Breast epithelium (tissue), 4 donors: ENCODE measurements at regions not wholly inside any gene's neighbourhood (a gene's known extent, or its start where the extent isn't known, plus 50 kb on each side); places are given as distances from the start of the nearest gene placed in this dataset.

ENCODE experiments used
- DNase-seq, 2 donors: peaks; one replicate each; pipeline ENCODE4 v3.0.0-alpha.2; 2019; ENCODE audit warnings: low spot score in 2 of 2
- H3K27ac ChIP-seq, 2 donors: fragments of 200-600 bp; sonication (generic) in 1 of 2; one replicate each; pipeline ENCODE4 v1.5.1; 2016 to 2019; ENCODE audit warnings: mild to moderate bottlenecking in 1 of 2
- H3K27me3 ChIP-seq, 2 donors: fragments of 200-600 bp; sonication (generic) in 1 of 2; one replicate each; pipeline versions ENCODE4 v1.5.1 to v1.6.0; 2017 to 2019; ENCODE audit warnings: control low read depth in 1 of 2, mild to moderate bottlenecking in 1 of 2
- H3K36me3 ChIP-seq: fragments of 200-600 bp; one replicate; pipeline ENCODE4 v1.5.1; 2019
- H3K4me1 ChIP-seq, 2 donors: fragments of 200-600 bp; sonication (generic); one replicate each; pipeline ENCODE4 v1.5.1; 2016 to 2019; ENCODE audit warnings: control low read depth in 1 of 2
- H3K4me3 ChIP-seq, 3 donors: fragments of 200-600 bp; sonication (generic); 1 replicate in 2 of 3; 2 replicates in 1 of 3; pipeline ENCODE4 v1.5.1; 2016 to 2019; ENCODE audit warnings: mild to moderate bottlenecking in 3 of 3, moderate library complexity in 2 of 3
- H3K9me3 ChIP-seq, 2 donors: fragments of 200-600 bp; sonication (generic) in 1 of 2; one replicate each; pipeline ENCODE4 v1.5.1; 2016 to 2019; ENCODE audit warnings: control low read depth in 1 of 2
- POLR2A ChIP-seq: fragments of 450-650 bp; IDR thresholded peaks from one replicate; pipeline ENCODE4 v1.6.1; 2016; ENCODE audit warnings: antibody characterized with exemption, mild to moderate bottlenecking, moderate library complexity
- POLR2AphosphoS5 ChIP-seq, 3 donors: sonication (generic); formaldehyde crosslinking; IDR thresholded peaks; one replicate each; pipeline ENCODE4 v1.6.1; 2017; ENCODE audit warnings: antibody characterized with exemption in 3 of 3
- intact Hi-C: fragments of 100-400 bp; cut with DNase I; formaldehyde crosslinking; loops from one replicate; pipeline ENCODE4 v1.15.1; 2023; ENCODE audit warnings: low total_unique reads
- TF ChIP-seq, protein P1 (sequence below), 3 donors: fragments of 450-650 bp; IDR thresholded peaks; one replicate each; pipeline ENCODE4 v1.5.1; 2016 to 2017; ENCODE audit warnings: antibody characterized with exemption in 3 of 3, mild to moderate bottlenecking in 3 of 3, moderate library complexity in 3 of 3

DNA sequence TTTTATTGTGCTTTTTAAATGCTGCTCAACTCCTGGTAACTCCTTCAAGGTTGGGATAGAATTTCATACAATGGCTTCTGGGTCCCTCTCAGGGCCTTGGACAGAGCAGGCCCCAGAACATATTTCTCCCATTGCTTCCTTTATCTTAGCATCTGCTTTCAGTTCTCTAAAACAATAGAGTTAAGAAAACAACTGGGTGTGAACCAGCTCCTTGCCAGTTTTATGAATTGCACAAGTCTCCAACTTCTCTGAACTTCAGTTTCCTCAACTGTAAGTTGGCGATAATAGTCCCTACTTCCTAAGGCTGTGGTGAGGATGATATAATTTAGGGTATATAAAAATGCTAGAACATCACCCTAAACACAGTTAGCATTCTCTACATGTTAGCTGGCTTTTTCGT lies 77.0 kb upstream of the INHBA start:
- H3K4me1 ChIP-seq: no peaks in the 10 kb centered on the region
- H3K36me3 ChIP-seq: no peaks in the 10 kb centered on the region
- no peak overlapping the region for H3K4me3 ChIP-seq
- H3K9me3 ChIP-seq: no peaks in the 10 kb centered on the region
- no peaks in the 10 kb centered on the region for H3K27me3 ChIP-seq
- no peak for DNase-seq
- TF ChIP-seq POLR2AphosphoS5 (IDR thresholded peaks at IDR 0.05) (no peak), POLR2A (no peak)
- intact Hi-C loops: no loop called here
- no peak overlapping the region for H3K27ac ChIP-seq

DNA sequence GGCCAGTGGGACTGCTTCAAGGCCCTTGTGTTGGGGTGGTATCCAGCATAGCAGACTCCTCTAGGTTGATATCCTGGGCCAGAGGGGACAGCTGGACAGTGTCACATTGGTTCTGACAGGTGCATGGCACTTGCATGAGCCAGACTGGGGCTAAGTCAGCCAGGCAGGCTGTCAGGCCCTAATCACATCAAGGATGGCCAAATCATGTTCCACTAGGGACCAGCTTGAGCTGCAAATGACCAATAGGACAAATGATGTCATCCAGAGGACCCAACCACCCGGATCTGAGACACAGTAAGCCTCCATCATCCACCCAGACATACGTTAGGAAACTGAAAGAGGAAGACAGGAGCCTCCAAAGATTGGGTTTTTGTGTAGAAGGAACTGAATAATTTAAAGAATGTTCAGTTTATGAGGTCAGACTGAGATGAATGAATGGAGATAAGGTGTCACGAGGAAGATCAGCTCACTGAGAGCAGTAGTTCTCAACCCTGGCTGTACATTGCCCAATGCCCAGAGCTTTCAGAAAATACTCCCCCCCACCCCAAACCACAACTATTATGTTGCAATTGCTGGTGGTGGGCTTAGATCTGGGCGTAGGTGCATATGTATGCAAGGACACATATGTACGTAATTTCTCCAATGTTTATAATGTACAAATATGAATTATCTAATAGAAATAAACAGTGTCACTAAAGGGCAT lies 75.2 kb upstream of the INHBA start:
- Histone ChIP-seq H3K4me1 (no peaks in the 10 kb centered on the region), H3K36me3 (no peaks in the 10 kb centered on the region), H3K9me3 (no peaks in the 10 kb centered on the region), H3K27ac (no peak overlapping the region), H3K4me3 (no peak overlapping the region), H3K27me3 (no peaks in the 10 kb centered on the region)
- intact Hi-C loops: no loop called here
- TF ChIP-seq, protein P1, sequence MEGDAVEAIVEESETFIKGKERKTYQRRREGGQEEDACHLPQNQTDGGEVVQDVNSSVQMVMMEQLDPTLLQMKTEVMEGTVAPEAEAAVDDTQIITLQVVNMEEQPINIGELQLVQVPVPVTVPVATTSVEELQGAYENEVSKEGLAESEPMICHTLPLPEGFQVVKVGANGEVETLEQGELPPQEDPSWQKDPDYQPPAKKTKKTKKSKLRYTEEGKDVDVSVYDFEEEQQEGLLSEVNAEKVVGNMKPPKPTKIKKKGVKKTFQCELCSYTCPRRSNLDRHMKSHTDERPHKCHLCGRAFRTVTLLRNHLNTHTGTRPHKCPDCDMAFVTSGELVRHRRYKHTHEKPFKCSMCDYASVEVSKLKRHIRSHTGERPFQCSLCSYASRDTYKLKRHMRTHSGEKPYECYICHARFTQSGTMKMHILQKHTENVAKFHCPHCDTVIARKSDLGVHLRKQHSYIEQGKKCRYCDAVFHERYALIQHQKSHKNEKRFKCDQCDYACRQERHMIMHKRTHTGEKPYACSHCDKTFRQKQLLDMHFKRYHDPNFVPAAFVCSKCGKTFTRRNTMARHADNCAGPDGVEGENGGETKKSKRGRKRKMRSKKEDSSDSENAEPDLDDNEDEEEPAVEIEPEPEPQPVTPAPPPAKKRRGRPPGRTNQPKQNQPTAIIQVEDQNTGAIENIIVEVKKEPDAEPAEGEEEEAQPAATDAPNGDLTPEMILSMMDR (IDR thresholded peaks at IDR 0.05): no peak
- TF ChIP-seq POLR2AphosphoS5 (IDR thresholded peaks at IDR 0.05): no peak
- TF ChIP-seq POLR2A: no peak
- no peak for DNase-seq

DNA sequence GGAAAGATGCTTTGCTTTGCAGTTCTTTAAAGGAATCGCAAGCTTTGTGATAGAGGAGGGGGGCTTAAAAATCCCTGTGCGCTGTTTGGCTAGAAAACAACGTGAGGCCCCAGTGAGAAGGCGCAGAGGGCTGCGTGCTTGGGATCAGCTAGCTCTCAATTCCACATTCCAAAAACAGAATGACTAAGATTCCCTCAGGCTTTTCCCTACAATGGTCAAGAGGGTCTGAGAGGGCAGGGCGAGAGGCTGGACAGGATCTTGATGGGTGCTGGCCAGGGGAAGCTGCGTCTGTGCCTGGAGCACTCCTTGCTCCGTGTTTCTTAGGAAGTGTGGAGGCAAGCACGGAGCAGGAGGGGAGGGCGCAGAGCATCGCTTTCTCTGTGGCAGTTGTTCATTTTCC lies 72.1 kb upstream of the INHBA start:
- H3K27ac ChIP-seq: no peak overlapping the region
- no peak overlapping the region for H3K4me3 ChIP-seq
- H3K36me3 ChIP-seq: no peaks in the 10 kb centered on the region
- no peak for DNase-seq
- TF ChIP-seq, protein P1 (IDR thresholded peaks at IDR 0.05): no peak
- TF ChIP-seq POLR2AphosphoS5 (IDR thresholded peaks at IDR 0.05) (no peak), POLR2A (no peak)
- no peaks in the 10 kb centered on the region for H3K9me3 ChIP-seq
- intact Hi-C loops: no loop called here
- H3K4me1 ChIP-seq: no peaks in the 10 kb centered on the region
- no peaks in the 10 kb centered on the region for H3K27me3 ChIP-seq

DNA sequence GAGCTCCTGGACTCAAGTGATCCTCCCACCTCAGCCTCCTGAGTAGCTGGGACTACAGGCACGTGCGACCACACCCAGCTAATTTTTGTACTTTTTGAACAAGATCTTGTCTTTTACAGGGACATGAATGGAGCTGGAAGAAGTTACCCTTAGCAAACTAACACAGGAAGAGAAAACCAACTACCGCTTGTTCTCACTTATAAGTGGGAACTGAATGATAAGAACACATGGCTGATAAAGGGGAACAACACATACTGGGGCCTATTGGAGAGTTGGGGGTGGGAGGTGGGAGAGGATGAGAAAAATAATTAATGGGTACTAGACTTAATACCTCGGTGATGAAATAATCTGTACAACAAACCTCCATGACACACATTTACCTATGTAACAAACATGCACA lies 70.9 kb upstream of the INHBA start:
- no peak for DNase-seq
- Histone ChIP-seq H3K4me3 (no peak overlapping the region), H3K4me1 (no peaks in the 10 kb centered on the region), H3K36me3 (no peaks in the 10 kb centered on the region), H3K9me3 (no peaks in the 10 kb centered on the region), H3K27me3 (no peaks in the 10 kb centered on the region), H3K27ac (no peak overlapping the region)
- intact Hi-C loops: no loop called here
- no peak for TF ChIP-seq POLR2A
- TF ChIP-seq, protein P1 (IDR thresholded peaks at IDR 0.05): no peak
- no peak for TF ChIP-seq POLR2AphosphoS5 (IDR thresholded peaks at IDR 0.05)

DNA sequence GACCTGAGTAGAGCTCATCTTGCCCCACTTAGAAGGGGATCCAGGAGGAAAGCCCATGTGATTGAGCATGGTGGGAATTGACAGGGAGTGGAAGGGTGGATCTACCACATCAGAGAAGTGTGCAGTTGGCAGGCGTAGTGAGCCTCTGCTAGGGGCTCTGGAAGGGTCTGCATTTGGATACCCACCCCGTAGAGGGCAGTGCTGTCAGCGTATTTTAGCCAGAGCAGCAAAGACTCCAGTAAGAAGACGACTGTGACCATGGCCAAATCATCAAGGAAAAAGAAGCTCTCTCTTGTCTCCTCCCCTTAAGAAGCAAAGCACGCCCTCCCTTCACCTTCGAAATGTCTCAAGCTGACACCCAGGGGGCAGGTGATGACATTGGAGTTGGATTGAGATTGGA lies 68.8 kb upstream of the INHBA start:
- Histone ChIP-seq H3K9me3 (no peaks in the 10 kb centered on the region), H3K4me1 (no peaks in the 10 kb centered on the region), H3K36me3 (no peaks in the 10 kb centered on the region), H3K27me3 (no peaks in the 10 kb centered on the region), H3K4me3 (no peak overlapping the region), H3K27ac (no peak overlapping the region)
- intact Hi-C loops: no loop called here
- TF ChIP-seq POLR2A (no peak), POLR2AphosphoS5 (IDR thresholded peaks at IDR 0.05) (no peak)
- TF ChIP-seq, protein P1 (IDR thresholded peaks at IDR 0.05): no peak
- no peak for DNase-seq

DNA sequence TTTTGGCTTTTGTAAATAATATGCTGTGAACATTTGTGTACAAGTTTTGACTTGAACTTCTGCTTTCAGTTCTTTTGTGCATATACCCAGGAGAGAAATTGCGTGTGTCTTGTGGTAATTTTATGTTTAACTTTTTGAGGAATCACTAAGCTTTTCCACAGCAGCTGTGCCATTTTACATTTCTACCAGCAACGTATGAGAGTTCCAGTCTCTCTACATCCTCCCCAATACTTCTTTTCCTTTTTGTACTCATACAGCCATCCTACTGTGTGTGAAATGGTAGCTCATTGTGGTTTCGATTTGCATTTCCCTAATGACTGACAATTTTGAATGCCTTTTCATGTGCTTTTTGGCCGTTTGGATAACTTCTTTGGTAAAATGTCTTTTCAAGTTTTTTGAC lies 66.3 kb upstream of the INHBA start:
- intact Hi-C loops: no loop called here
- Histone ChIP-seq H3K36me3 (no peaks in the 10 kb centered on the region), H3K4me3 (no peak overlapping the region), H3K4me1 (no peaks in the 10 kb centered on the region), H3K27ac (no peak overlapping the region), H3K27me3 (no peaks in the 10 kb centered on the region), H3K9me3 (no peaks in the 10 kb centered on the region)
- DNase-seq: no peak
- TF ChIP-seq, protein P1 (IDR thresholded peaks at IDR 0.05): no peak
- no peak for TF ChIP-seq POLR2AphosphoS5 (IDR thresholded peaks at IDR 0.05)
